IPS-18c (cell line): ENCODE measurements at regions not wholly inside any gene's neighbourhood (a gene's known extent, or its start where the extent isn't known, plus 50 kb on each side); places are given as distances from the start of the nearest gene placed in this dataset.

ENCODE experiments used
- H3K4me3 ChIP-seq: 2 replicates; pipeline ENCODE4 v1.7.0; 2013; ENCODE audit warnings: low read depth, mild to moderate bottlenecking, low read length, moderate library complexity; ENCODE audit not compliant: insufficient read depth
- H3K9me3 ChIP-seq: one replicate; pipeline ENCODE4 v1.6.1; 2013; ENCODE audit warnings: mild to moderate bottlenecking, low read length, moderate library complexity; ENCODE audit not compliant: control insufficient read depth, insufficient read depth

GRCh38 chr12:93056971-93057535, 128.0 kb upstream of the EEA1 start:
- no peak overlapping the region for H3K4me3 ChIP-seq
- no peaks in the 10 kb centered on the region for H3K9me3 ChIP-seq

DNA sequence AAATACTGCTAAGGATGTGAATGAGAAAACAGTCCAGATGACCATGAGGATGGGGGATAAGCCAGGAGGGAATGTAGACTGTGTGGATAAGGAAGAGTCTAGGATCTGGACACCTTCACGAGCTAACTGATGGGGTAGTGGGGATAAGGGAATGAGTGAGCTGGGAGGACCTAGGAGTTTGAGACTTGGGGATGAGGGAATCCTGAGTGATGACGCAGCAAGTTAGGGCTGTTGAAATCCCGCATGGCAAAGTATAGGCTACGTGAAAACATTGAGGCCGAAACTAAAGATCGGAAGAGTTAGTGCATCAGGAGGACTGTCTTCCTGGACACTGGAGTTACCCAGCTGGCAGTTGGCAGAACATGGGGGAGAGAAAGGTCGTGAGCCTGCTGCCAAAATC, 129.2 kb upstream of the EEA1 start:
- Histone ChIP-seq H3K9me3 (no peaks in the 10 kb centered on the region), H3K4me3 (no peak overlapping the region)

- Histone ChIP-seq H3K9me3 (no peaks in the 10 kb centered on the region), H3K4me3 (no peak overlapping the region)
Measured at GRCh38 chr12:93059288-93059687, 130.2 kb upstream of the EEA1 start.

DNA sequence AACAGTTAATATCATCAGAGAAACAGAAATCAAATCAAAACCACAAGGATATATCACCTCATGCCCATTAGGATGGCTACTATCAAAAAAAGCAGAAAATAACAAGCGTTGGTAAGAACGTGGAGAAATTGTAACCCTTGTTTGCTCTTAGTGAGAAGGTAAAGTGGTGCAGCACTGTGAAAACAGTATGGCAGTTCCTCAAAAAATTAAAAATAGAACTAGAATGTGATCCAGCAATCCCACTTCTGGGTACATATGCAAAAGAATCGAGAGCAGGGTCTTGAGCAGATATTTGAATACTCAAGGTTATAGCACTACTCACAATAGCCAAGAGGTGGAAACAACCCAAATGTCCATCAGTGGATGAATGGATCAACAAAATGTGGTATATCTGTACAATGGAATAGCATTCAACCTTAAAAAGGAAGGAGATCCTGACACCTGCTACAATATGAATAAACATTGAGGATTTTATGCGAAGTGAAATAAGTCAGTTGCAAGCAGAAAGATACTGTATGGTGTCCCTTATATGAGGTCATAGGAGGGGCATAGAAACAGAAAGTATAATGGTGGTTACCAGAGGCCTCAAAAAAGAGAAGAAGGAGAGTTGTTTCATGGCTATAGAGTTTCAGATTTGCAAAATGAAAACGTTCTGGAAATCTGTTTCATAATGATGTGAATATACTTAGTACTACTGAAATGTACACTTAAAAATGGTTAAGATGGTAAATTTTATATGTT, 131.0 kb upstream of the EEA1 start:
- H3K9me3 ChIP-seq: no peaks in the 10 kb centered on the region

DNA sequence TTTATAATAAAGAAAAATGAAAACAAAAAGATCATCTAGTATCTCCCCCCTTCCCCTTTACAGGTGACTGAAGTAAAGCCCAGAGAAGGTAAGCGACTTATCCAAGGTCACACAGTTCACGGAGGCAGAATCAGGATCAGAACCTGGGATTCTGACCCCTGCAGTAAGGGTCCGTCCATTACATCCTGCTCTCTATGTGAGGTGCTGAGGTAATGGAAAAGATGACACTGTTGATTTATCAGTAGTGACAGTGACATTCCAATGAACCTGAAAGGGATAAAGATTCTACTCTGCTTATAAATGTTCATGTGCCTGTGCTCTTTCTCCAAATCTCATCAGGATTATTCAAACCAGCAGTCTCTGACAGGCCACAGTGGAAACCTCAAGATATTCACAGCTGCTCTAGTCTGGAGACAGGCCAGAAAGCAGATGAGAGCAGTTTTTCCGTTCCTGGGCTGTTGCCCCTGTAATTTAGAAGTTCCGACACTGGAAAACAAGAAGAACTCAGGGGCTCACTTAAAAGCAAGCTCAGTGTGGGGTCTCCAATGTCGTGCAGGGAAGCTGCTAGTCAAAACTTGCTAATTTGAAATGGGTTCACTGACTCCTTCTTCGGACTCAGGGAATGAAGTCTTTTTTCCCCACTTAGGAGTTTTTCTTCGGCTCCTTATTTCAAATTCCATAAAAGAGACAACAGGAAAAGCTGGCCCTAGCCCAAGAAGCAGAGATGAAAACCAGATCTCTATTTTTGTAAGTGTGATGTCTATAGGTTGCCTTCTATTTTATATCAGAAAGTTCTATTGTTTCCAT, 131.8 kb upstream of the EEA1 start:
- H3K4me3 ChIP-seq: no peak overlapping the region
- H3K9me3 ChIP-seq: no peaks in the 10 kb centered on the region

More for the DNA sequence above, 131.0 kb upstream of the EEA1 start:
- H3K4me3 ChIP-seq: no peak overlapping the region

- no peak overlapping the region for H3K4me3 ChIP-seq
- no peaks in the 10 kb centered on the region for H3K9me3 ChIP-seq
Measured at GRCh38 chr12:93061473-93062419, 132.7 kb upstream of the EEA1 start.

GRCh38 chr12:93065896-93066295, 136.8 kb upstream of the EEA1 start:
- no peak overlapping the region for H3K4me3 ChIP-seq
- no peaks in the 10 kb centered on the region for H3K9me3 ChIP-seq

- no peaks in the 10 kb centered on the region for H3K9me3 ChIP-seq
- H3K4me3 ChIP-seq: no peak overlapping the region
Measured at GRCh38 chr12:93072340-93072739, 143.2 kb upstream of the EEA1 start.

GRCh38 chr12:93073324-93073723, 144.2 kb upstream of the EEA1 start:
- no peak overlapping the region for H3K4me3 ChIP-seq
- no peaks in the 10 kb centered on the region for H3K9me3 ChIP-seq

- Histone ChIP-seq H3K4me3 (no peak overlapping the region), H3K9me3 (no peaks in the 10 kb centered on the region)
Measured at GRCh38 chr12:93078059-93078458, 149.0 kb upstream of the EEA1 start.

GRCh38 chr12:93078577-93078976, 149.5 kb upstream of the EEA1 start:
- Histone ChIP-seq H3K4me3 (no peak overlapping the region), H3K9me3 (no peaks in the 10 kb centered on the region)

DNA sequence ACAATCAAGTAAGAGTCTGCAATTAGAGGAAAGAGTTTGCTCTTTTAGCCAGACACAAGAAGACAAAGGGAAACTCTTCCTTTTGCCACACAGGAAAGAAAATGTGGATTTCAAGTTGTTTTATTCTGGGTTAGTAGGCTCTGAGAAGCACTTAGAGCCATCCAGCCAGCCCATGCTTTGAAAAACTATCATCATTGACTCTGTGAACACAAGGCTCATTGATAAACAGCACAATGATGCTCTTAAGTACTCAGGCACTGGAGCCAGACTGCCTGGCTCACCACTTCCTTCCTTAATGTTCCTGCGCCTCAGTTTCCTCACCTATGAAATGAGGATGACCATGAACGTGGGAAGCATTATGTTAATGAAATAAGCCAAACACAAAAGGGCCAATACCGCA, 150.2 kb upstream of the EEA1 start:
- Histone ChIP-seq H3K9me3 (no peaks in the 10 kb centered on the region), H3K4me3 (no peak overlapping the region)

GRCh38 chr12:93079976-93080375, 150.9 kb upstream of the EEA1 start:
- no peak overlapping the region for H3K4me3 ChIP-seq
- H3K9me3 ChIP-seq: no peaks in the 10 kb centered on the region

- H3K4me3 ChIP-seq: no peak overlapping the region
- H3K9me3 ChIP-seq: no peaks in the 10 kb centered on the region
Measured at GRCh38 chr12:93080452-93080851, 151.4 kb upstream of the EEA1 start.

DNA sequence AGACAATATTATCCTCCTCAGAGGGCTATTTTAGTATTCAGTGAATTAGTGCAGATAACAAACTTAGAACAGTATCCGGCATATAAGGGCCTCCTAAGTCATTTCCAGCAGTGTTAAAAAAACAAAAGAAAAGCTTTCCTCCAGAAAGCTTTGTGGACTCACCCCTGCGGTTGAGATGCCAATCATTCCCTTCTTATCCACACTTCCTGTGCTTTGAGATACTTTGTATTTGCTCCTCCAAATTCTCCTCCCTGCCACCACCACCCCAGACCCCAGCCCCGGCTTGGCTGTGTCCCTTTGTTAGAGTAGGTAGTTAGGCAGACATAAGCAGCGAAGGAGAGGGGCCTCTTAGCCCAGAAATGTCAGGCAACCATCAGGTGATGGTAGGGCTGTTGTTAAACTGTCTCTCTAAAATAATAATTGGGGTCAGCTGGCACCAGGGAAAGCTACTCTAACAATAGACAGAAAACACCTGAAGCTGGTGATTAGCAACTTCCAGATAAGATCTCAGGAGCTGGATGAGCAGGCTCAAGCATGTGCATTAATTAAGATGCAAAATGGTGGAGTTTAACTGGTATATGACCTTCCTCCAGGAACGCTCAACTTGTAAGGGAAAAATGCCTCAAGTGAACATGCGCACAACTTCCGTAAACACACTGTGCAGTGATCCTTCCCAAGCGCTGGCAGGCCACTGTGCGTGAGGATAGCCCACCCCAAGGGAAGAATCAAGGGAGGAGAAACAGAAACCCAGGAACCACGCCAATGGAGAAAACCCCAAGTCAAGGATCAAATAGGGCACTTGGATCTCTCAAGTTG, 152.1 kb upstream of the EEA1 start:
- Histone ChIP-seq H3K9me3 (no peaks in the 10 kb centered on the region), H3K4me3 (no peak overlapping the region)

DNA sequence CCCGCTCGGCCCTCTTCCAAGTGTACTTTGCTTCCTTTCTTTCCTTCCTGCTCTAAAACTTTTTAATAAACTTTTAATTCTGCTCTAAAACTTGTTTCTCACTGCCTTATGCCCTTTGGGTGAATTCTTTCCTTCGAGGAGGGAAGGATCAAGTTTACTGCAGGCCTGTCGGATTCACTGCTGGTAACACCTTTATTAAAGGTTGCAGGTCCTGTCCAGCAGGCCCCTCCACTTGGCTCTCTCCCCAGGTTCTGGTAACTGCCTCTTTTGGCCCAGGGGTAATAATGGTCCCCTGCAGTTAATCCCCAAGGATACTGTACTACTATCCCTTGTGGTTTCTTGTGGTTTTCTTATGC, 152.7 kb upstream of the EEA1 start:
- Histone ChIP-seq H3K9me3 (no peaks in the 10 kb centered on the region), H3K4me3 (no peak overlapping the region)
